ENCODE measurements at regions not wholly inside any gene's neighbourhood (a gene's known extent, or its start where the extent isn't known, plus 50 kb on each side); places are given as distances from the start of the nearest gene placed in this dataset.

GRCh38 chr3:177476921-177477435, 279.7 kb upstream of the TBL1XR1 start:
- ATAC-seq (no peak), DNase-seq (no peak)
- Histone ChIP-seq H3K4me1 (peaks cover 10 to 19% of the 10 kb centered on the region in 2 donors), H3K9me3 (no peaks in the 10 kb centered on the region), H3K36me3 (no peaks in the 10 kb centered on the region), H3K4me3 (no peak overlapping the region), H3K27me3 (no peaks in the 10 kb centered on the region), H3K27ac (no peak overlapping the region)
- intact Hi-C loops (cut with DNase I): no loop called here
- TF ChIP-seq CTCF (IDR thresholded peaks at IDR 0.05): no peak

GRCh38 chr3:177478170-177478867, 281.0 kb upstream of the TBL1XR1 start:
- H3K36me3 ChIP-seq: no peaks in the 10 kb centered on the region
- intact Hi-C loops (cut with DNase I): no loop called here

GRCh38 chr3:177479630-177480029, 282.3 kb upstream of the TBL1XR1 start:
- Histone ChIP-seq H3K36me3 (no peaks in the 10 kb centered on the region), H3K27me3 (no peaks in the 10 kb centered on the region), H3K4me1 (peaks cover 10 to 19% of the 10 kb centered on the region in 2 donors), H3K4me3 (no peak overlapping the region), H3K9me3 (no peaks in the 10 kb centered on the region), H3K27ac (peak overlapping the region in 1 of 2 donors; percentile 80)
- ATAC-seq: no peak
- intact Hi-C loops (cut with DNase I): no loop called here
- TF ChIP-seq CTCF (IDR thresholded peaks at IDR 0.05): no peak
- DNase-seq: no peak

More at GRCh38 chr3:177478170-177478867, 281.0 kb upstream of the TBL1XR1 start:
- TF ChIP-seq CTCF (IDR thresholded peaks at IDR 0.05): no peak
- Histone ChIP-seq H3K9me3 (no peaks in the 10 kb centered on the region), H3K27ac (peak overlapping the region; percentile 55 to 80), H3K27me3 (no peaks in the 10 kb centered on the region), H3K4me1 (peaks cover 10 to 19% of the 10 kb centered on the region in 2 donors), H3K4me3 (no peak overlapping the region)
- peak; percentile 92 for ATAC-seq
- peak in 3 of 4 donors; percentile 34 to 80 (median 65) for DNase-seq

GRCh38 chr3:177481329-177481728, 284.0 kb upstream of the TBL1XR1 start:
- H3K27me3 ChIP-seq: no peaks in the 10 kb centered on the region
- H3K4me1 ChIP-seq: peaks cover 10 to 19% of the 10 kb centered on the region in 2 donors
- DNase-seq (no peak), ATAC-seq (no peak)
- intact Hi-C loops (cut with DNase I): no loop called here
- no peak overlapping the region for H3K27ac ChIP-seq
- no peaks in the 10 kb centered on the region for H3K36me3 ChIP-seq
- no peak for TF ChIP-seq CTCF (IDR thresholded peaks at IDR 0.05)
- no peak overlapping the region for H3K4me3 ChIP-seq
- H3K9me3 ChIP-seq: peaks cover 0 to 2% of the 10 kb centered on the region in 2 donors

- no peak for TF ChIP-seq CTCF (IDR thresholded peaks at IDR 0.05)
- DNase-seq (peak in 2 of 4 donors; percentile 40 to 52), ATAC-seq (no peak)
- Histone ChIP-seq H3K4me1 (peaks cover 6 to 17% of the 10 kb centered on the region in 2 donors), H3K27me3 (no peaks in the 10 kb centered on the region), H3K36me3 (no peaks in the 10 kb centered on the region), H3K4me3 (no peak overlapping the region), H3K27ac (peak overlapping the region in 1 of 2 donors; percentile 5), H3K9me3 (peaks cover 0 to 2% of the 10 kb centered on the region in 2 donors)
- intact Hi-C loops (cut with DNase I): no loop called here
These were observed 284.9 kb upstream of the TBL1XR1 start for GRCh38 chr3:177482048-177482691.
